Keratinocyte (primary cell): ENCODE measurements at regions not wholly inside any gene's neighbourhood (a gene's known extent, or its start where the extent isn't known, plus 50 kb on each side); places are given as distances from the start of the nearest gene placed in this dataset.

ENCODE experiments used
- DNase-seq: peaks from one replicate; pipeline ENCODE4 v3.0.0-alpha.2; 2011; ENCODE audit warnings: low read depth, missing footprints, low spot score
- FAIRE-seq: peaks from 2 replicates; lab custom pipeline; 2011; peaks lifted over from hg19 to GRCh38; lab: Jason Lieb, UNC
- H2AFZ ChIP-seq: 2 replicates; pipeline ENCODE4 v1.6.0; 2012; ENCODE audit warnings: low read length, control low read depth, inconsistent platforms; ENCODE audit not compliant: control insufficient read depth
- H3K27ac ChIP-seq: 2 replicates; pipeline ENCODE4 v1.5.1; 2011; ENCODE audit warnings: low read length; ENCODE audit not compliant: control insufficient read depth, insufficient read depth
- H3K27me3 ChIP-seq: 3 replicates; pipeline ENCODE4 v1.6.0; 2011; ENCODE audit warnings: low read length; ENCODE audit not compliant: control insufficient read depth, insufficient read depth; ENCODE audit errors: extremely low read depth
- H3K36me3 ChIP-seq, 2 experiments: 2 replicates in 1 of 2; 3 replicates in 1 of 2; pipeline ENCODE4 v1.5.1; 2011; ENCODE audit warnings: low read length in 2 of 2, mild to moderate bottlenecking in 1 of 2; ENCODE audit not compliant: control insufficient read depth in 2 of 2, insufficient read depth in 2 of 2; ENCODE audit errors: extremely low read depth in 1 of 2
- H3K4me1 ChIP-seq: 3 replicates; pipeline ENCODE4 v1.5.1; 2011; ENCODE audit warnings: low read length; ENCODE audit not compliant: control insufficient read depth, insufficient read depth; ENCODE audit errors: extremely low read depth
- H3K4me2 ChIP-seq: 3 replicates; pipeline ENCODE4 v1.6.0; 2011; ENCODE audit warnings: low read depth, low read length; ENCODE audit not compliant: control insufficient read depth, insufficient read depth; ENCODE audit errors: extremely low read depth
- H3K4me3 ChIP-seq, 3 experiments: fragments of 200-600 bp in 1 of 3; sonication (generic) in 1 of 3; 2 replicates in 2 of 3; 3 replicates in 1 of 3; pipeline ENCODE4 v1.5.1; 2011 to 2016; ENCODE audit warnings: low read length in 3 of 3, mild to moderate bottlenecking in 3 of 3, control low read depth in 2 of 3, inconsistent platforms in 1 of 3, low read depth in 1 of 3, mixed read lengths in 1 of 3, mixed run types in 1 of 3, moderate library complexity in 1 of 3; ENCODE audit not compliant: control insufficient read depth in 2 of 3, insufficient read depth in 2 of 3; ENCODE audit errors: extremely low read depth in 1 of 3
- H3K79me2 ChIP-seq: 2 replicates; pipeline ENCODE4 v1.6.0; 2012; ENCODE audit warnings: low read length; ENCODE audit not compliant: control insufficient read depth, insufficient read depth
- H3K9ac ChIP-seq: 3 replicates; pipeline ENCODE4 v1.6.0; 2011; ENCODE audit warnings: low read length; ENCODE audit not compliant: control insufficient read depth, insufficient read depth; ENCODE audit errors: extremely low read depth
- H3K9me1 ChIP-seq: 3 replicates; pipeline ENCODE4 v1.6.0; 2011; ENCODE audit warnings: low read length; ENCODE audit not compliant: control insufficient read depth, insufficient read depth; ENCODE audit errors: extremely low read depth
- H3K9me3 ChIP-seq: 2 replicates; pipeline ENCODE4 v1.5.1; 2012; ENCODE audit warnings: low read depth, low read length; ENCODE audit not compliant: control insufficient read depth
- H4K20me1 ChIP-seq: 3 replicates; pipeline ENCODE4 v1.6.0; 2011; ENCODE audit warnings: low read length; ENCODE audit not compliant: control insufficient read depth, insufficient read depth; ENCODE audit errors: extremely low read depth
- CTCF ChIP-seq, 3 experiments: IDR thresholded peaks in 1 of 3; conservative IDR thresholded peaks in 1 of 3; optimal IDR thresholded peaks in 1 of 3; 2 replicates in 2 of 3; 3 replicates in 1 of 3; pipeline versions ENCODE3 to v1.5.1; 2011; ENCODE audit warnings: low read length in 3 of 3, mild to moderate bottlenecking in 3 of 3, moderate library complexity in 2 of 3, control low read depth in 1 of 3, inconsistent platforms in 1 of 3; ENCODE audit not compliant: insufficient read depth in 2 of 3; ENCODE audit errors: extremely low read depth in 1 of 3
- EZH2 ChIP-seq: IDR thresholded peaks from one replicate; pipeline ENCODE4 v1.6.1; 2012; ENCODE audit warnings: inconsistent platforms, mild to moderate bottlenecking, low read length, moderate library complexity
- dilution Hi-C: fragments of 300-500 bp; cut with MboI; formaldehyde crosslinking; loops from one replicate; pipeline ENCODE4 v1.7.0; 2020; ENCODE audit warnings: low sequenced_read_pairs; ENCODE audit not compliant: extremely low pct_ligation_motif_present

GRCh38 chr5:82562696-82563240 is 284.6 kb upstream of the RPS23 start:
- no peaks in the 10 kb centered on the region for H3K9me3 ChIP-seq
- FAIRE-seq, result no peak
- H3K4me3 ChIP-seq, result no peak overlapping the region
- no peak overlapping the region for H3K27ac ChIP-seq
- no peaks in the 10 kb centered on the region for H3K27me3 ChIP-seq
- no peaks in the 10 kb centered on the region for H3K9me1 ChIP-seq
- H3K79me2 ChIP-seq, result no peaks in the 10 kb centered on the region
- dilution Hi-C loops, result no loop called here
- peak in 1 of 3 experiments; percentile 10 for TF ChIP-seq CTCF (optimal IDR thresholded peaks at IDR 0.05 in 1 of 3, IDR thresholded peaks at IDR 0.05 in 1 of 3, conservative IDR thresholded peaks at IDR 0.05 in 1 of 3; ENCODE audit: extremely low read depth in 1 of 3, insufficient read depth in 2 of 3, low read length in 3 of 3)
- TF ChIP-seq EZH2, result no peak
- no peak for DNase-seq
- no peak overlapping the region for H2AFZ ChIP-seq
- no peaks in the 10 kb centered on the region for H4K20me1 ChIP-seq
- H3K9ac ChIP-seq, result no peak overlapping the region
- no peak overlapping the region for H3K4me2 ChIP-seq
- no peaks in the 10 kb centered on the region for H3K4me1 ChIP-seq
- no peaks in the 10 kb centered on the region for H3K36me3 ChIP-seq

- H3K36me3 ChIP-seq, result no peaks in the 10 kb centered on the region
- no peaks in the 10 kb centered on the region for H3K9me1 ChIP-seq
- dilution Hi-C loops, result no loop called here
- DNase-seq (no peak), FAIRE-seq (no peak)
- no peak overlapping the region for H3K9ac ChIP-seq
- no peaks in the 10 kb centered on the region for H3K4me1 ChIP-seq
- no peaks in the 10 kb centered on the region for H3K79me2 ChIP-seq
- no peak overlapping the region for H3K27ac ChIP-seq
- no peaks in the 10 kb centered on the region for H4K20me1 ChIP-seq
- H3K4me3 ChIP-seq, result no peak overlapping the region
- H3K27me3 ChIP-seq, result no peaks in the 10 kb centered on the region
- H2AFZ ChIP-seq, result no peak overlapping the region
- H3K9me3 ChIP-seq, result no peaks in the 10 kb centered on the region
- no peak overlapping the region for H3K4me2 ChIP-seq
- TF ChIP-seq EZH2, result no peak
- TF ChIP-seq CTCF (optimal IDR thresholded peaks at IDR 0.05 in 1 of 3, IDR thresholded peaks at IDR 0.05 in 1 of 3, conservative IDR thresholded peaks at IDR 0.05 in 1 of 3; ENCODE audit: extremely low read depth in 1 of 3, insufficient read depth in 2 of 3, low read length in 3 of 3), result no peak
These were observed 283.6 kb upstream of the RPS23 start for GRCh38 chr5:82561797-82562196.
